NCI-H2107 treated with DMSO at 0.1 percent for 48 hours (cell line): ENCODE measurements at regions not wholly inside any gene's neighbourhood (a gene's known extent, or its start where the extent isn't known, plus 50 kb on each side); places are given as distances from the start of the nearest gene placed in this dataset.

ENCODE experiments used
- DNase-seq: peaks from one replicate; lab custom pipeline; 2025; ENCODE audit not compliant: unreplicated experiment; lab: John Stamatoyannopoulos, UW

DNA sequence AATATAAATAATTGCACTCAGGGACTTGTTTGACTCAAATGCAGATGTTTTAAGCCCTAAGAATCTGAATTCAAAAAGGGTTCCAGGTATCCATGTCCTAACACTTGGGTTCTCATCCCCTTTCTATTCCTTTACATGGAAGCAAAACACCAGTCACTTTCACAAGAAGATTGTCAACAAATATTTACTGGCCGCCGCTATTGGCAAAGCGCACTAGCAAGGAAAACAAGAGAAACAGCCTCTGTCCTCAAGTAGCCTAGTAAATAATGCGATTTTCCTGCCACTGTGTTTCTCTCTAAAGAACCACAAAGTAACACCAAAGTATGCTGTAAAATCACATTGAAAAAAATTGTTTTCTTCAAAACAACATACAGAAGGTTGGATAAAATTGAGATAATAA is 66.7 kb upstream of the EZH2 start:
- no peak for DNase-seq

DNA sequence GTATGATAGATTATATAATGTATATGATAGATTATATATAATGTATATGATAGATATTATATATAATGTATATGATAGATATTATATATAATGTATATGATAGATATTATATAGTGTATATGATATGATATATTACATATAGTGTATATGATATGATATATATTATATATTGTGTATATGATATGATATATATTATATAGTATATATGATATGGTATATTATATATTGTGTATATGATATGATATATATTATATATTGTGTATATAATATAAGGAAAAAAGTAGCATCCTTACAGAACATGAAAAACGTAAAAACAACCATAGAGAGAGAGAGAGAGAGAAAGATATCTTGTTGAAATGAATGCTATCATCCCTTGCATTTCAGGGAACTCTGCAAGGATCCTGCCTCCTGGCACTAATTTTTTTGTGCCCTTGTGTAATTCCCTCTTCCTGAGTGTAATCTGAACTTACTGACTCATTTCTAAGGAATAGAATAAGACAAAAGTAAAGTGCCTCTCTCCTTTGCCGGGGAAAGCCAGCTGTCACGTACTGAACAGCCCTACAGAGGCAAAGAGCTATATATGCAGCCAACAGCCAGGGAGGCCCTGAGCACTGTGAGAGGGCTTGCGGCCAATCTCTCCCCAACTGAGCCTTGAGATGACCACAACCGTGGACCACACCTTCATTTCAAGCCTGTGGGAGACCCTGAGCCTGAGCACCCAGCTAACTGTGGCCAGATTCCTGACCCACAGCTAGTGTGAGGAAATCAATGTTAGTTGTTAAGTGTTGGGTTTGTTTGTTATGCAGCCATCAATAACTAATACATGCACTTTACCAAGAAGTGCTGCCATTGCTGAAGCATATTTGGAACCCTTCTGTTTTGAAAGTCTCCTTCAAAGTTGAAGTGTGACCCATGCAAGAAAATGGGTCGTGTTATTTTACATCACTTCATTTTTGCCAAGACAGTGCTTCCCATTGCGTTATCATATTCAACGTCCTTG is 61.1 kb upstream of the EZH2 start:
- DNase-seq = no peak

DNA sequence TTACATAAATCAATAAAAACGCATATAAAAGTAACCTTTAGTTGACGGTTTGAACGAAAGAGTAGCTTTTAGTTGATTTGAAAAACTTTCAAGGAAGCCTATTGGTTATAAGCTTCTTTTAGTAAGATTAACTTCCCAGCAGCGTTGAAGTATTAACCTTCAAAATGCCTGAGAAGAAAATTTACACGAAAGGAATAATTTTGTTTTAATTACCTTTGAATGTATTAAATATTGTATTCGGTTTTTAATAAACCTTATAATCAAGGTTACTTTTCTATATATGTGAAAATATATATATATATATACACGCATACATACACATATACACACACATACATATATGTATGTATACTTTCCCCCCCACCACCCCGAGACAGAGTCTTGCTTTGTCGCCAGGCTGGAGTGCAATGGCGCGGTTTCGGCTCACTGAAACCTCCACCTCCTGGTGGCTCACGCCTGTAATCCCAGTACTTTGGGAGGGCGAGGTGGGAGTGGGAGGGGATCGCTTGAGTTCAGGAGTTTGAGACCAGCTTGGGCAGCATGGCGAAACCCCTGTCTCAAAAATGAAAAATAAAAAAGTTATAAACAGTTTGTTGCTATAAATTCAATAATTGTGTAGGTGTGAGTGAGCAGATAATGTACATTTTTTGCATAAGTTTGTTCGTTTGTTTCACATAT is 57.6 kb upstream of the EZH2 start:
- peak; percentile 88 for DNase-seq

DNA sequence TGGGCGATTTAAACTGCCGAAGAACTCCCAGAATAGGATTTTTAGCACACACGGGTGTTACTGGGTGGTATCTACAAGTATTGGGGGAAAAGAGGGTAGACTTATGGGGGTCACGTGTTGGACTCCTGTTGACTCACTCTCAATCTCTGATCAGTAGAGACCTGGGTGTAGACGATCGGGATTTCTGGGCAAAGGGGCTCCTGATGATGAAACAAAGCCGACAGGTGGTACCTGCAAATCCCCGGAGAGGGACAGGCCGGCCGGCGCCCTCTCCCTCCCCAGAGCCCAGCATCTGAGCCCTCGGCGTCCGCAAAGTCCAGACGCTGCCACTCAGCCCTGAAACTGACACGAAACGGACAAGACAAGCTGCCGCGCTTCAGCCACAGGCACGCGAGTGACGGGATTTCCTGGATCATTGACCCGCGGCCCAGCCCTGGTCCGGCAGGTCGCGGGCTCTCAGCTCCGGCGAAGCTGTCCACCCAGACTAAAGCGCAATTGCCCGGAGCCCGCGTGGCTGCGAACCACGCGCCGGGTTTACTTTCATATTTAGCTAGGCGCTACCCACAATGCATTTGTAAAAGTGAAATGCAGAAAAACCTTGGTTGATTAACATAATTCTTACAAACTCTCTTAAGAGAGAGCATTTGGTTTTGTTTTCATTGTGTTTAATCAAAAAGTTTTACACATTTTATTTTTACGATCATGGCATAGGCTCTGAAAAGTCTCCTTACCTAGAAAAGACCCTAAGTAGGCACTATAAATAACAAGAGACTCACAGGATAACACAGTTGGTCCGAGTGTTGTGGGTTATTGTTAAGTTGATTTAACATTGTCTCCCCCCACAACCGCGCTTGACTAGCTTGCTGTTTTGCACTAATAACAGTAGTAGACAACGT is 56.9 kb upstream of the EZH2 start:
- DNase-seq = peak; percentile 97

DNA sequence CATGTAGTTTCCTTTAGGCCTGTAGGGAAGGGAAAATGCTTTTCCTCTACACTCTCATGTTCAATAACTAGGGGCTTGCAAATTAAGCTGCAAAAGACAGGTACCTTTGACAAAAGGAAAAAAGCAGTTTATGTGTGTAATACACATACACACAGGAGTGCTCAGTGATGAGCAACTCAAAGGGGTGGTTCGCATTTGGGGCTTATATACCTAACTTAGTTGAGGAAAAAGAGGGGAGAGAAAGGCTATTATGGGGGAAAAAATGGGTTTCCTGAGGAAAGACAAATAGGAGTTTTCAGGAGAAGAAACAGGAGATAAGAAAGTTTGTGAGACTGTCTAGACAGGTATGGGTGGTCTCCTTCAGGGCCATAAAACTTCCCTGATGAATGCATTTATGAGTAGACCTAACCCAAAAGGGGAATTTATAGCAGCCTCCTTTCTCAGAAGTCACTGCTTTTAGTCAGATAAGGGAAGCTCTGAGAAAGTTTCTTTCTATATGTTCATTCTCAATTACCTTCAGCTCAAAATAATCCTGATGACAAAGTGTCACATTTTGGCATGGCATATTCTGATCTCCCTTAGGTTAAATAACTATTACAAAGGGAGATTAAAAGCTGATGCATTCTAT is 55.2 kb upstream of the EZH2 start:
- DNase-seq = no peak

DNA sequence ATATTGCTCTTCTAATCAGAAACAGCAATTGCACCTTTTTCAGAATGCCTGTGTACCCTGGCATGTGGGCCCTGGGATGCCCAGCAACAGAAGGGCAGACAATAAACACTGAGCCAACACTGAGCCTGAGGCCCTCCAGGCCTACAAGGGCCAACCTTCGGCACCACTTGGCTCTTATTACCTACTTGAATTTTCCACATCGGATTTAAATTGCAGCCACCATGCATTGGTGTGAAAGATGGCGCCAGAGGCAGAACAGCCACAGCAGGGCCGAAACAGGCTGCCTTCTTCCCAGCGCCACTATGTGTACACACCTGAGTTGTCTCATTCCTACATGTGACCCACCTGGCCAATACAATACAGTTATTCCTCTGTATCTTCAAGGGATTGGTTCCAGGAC is 51.4 kb upstream of the EZH2 start:
- DNase-seq = no peak
